SK-N-SH treated with all-trans-retinoic acid at 6 μM for 48 hours (cell line): ENCODE measurements at regions not wholly inside any gene's neighbourhood (a gene's known extent, or its start where the extent isn't known, plus 50 kb on each side); places are given as distances from the start of the nearest gene placed in this dataset.

Source experiments
- ATAC-seq: fragments of 200-7000 bp; cut with Tn5 transposase; 3 replicates; pipeline ENCODE4 v1.9.1; 2020; ENCODE audit warnings: mild to moderate bottlenecking, moderate library complexity
- ARNTL ChIP-seq: fragments of 450-650 bp; formaldehyde crosslinking; IDR thresholded peaks from 2 replicates; pipeline ENCODE4 v1.5.0; 2020; ENCODE audit warnings: low read depth, mild to moderate bottlenecking, moderate library complexity, borderline replicate concordance
- CSDC2 ChIP-seq: fragments of 250-450 bp; sonication (Bioruptor Pico); IDR thresholded peaks from 2 replicates; pipeline ENCODE4 v1.5.0; 2020; ENCODE audit warnings: mild to moderate bottlenecking, moderate library complexity
- ESRRG ChIP-seq: fragments of 250-450 bp; sonication (Bioruptor Pico); IDR thresholded peaks from 2 replicates; pipeline ENCODE4 v1.6.1; 2021; ENCODE audit warnings: mild to moderate bottlenecking
- GLIS3 ChIP-seq: fragments of 250-450 bp; sonication (Bioruptor Pico); IDR thresholded peaks from 2 replicates; pipeline ENCODE4 v1.5.0; 2020; ENCODE audit warnings: mild to moderate bottlenecking, moderate library complexity
- ISL1 ChIP-seq: fragments of 250-450 bp; sonication (Bioruptor Pico); IDR thresholded peaks from 2 replicates; pipeline ENCODE4 v2.1.2; 2022; ENCODE audit warnings: mild to moderate bottlenecking, moderate library complexity
- OSR1 ChIP-seq: fragments of 250-450 bp; sonication (Bioruptor Pico); IDR thresholded peaks from 2 replicates; pipeline ENCODE4 v1.8.0; 2022; ENCODE audit warnings: moderate library complexity, mild to moderate bottlenecking, inconsistent platforms
- PPARA ChIP-seq: fragments of 250-450 bp; sonication (Bioruptor Pico); IDR thresholded peaks from 2 replicates; pipeline ENCODE4 v1.5.0; 2020; ENCODE audit warnings: mild to moderate bottlenecking, borderline replicate concordance
- RARB ChIP-seq: fragments of 250-450 bp; sonication (Bioruptor Pico); IDR thresholded peaks from 2 replicates; pipeline ENCODE4 v1.8.0; 2021; ENCODE audit warnings: mild to moderate bottlenecking, moderate library complexity
- SNAI2 ChIP-seq: fragments of 250-450 bp; sonication (Bioruptor Pico); IDR thresholded peaks from 2 replicates; pipeline ENCODE4 v1.5.0; 2020; ENCODE audit warnings: mild to moderate bottlenecking, moderate library complexity
- TCF4 ChIP-seq: fragments of 250-450 bp; sonication (Bioruptor Pico); IDR thresholded peaks from 2 replicates; pipeline ENCODE4 v1.8.0; 2021; ENCODE audit warnings: mild to moderate bottlenecking, moderate library complexity, borderline replicate concordance
- TOX ChIP-seq: fragments of 250-450 bp; sonication (Bioruptor Pico); IDR thresholded peaks from 2 replicates; pipeline ENCODE4 v1.8.0; 2021; ENCODE audit warnings: mild to moderate bottlenecking, moderate library complexity, borderline replicate concordance
- ZC3H10 ChIP-seq: fragments of 250-450 bp; sonication (Bioruptor Pico); IDR thresholded peaks from 2 replicates; pipeline ENCODE4 v1.5.1; 2021; ENCODE audit warnings: mild to moderate bottlenecking, moderate library complexity
- ZFP3 ChIP-seq: fragments of 250-450 bp; sonication (Bioruptor Pico); IDR thresholded peaks from 2 replicates; pipeline ENCODE4 v1.5.0; 2020; ENCODE audit warnings: mild to moderate bottlenecking, moderate library complexity
- ZFP30 ChIP-seq: fragments of 450-650 bp; formaldehyde crosslinking; IDR thresholded peaks from 2 replicates; pipeline ENCODE4 v1.5.0; 2022; ENCODE audit warnings: mild to moderate bottlenecking, moderate library complexity
- ZNF565 ChIP-seq: fragments of 450-650 bp; formaldehyde crosslinking; conservative IDR thresholded peaks from 2 replicates; pipeline ENCODE4 v1.5.0; 2020; ENCODE audit warnings: low read depth, mild to moderate bottlenecking, moderate library complexity
- ZNF70 ChIP-seq: fragments of 450-650 bp; formaldehyde crosslinking; IDR thresholded peaks from 2 replicates; pipeline ENCODE4 v1.5.0; 2020; ENCODE audit warnings: mild to moderate bottlenecking, moderate library complexity
- ZNF8 ChIP-seq: fragments of 450-650 bp; formaldehyde crosslinking; IDR thresholded peaks from 2 replicates; pipeline ENCODE4 v1.5.0; 2020; ENCODE audit warnings: mild to moderate bottlenecking, moderate library complexity
- TF ChIP-seq, protein P1 (sequence below): fragments of 250-450 bp; sonication (Bioruptor Pico); IDR thresholded peaks from 2 replicates; pipeline ENCODE4 v1.5.1; 2021; ENCODE audit warnings: mild to moderate bottlenecking, moderate library complexity
- TF ChIP-seq, protein P2 (sequence below): fragments of 250-450 bp; sonication (Bioruptor Pico); IDR thresholded peaks from 2 replicates; pipeline ENCODE4 v1.8.0; 2020; ENCODE audit warnings: mild to moderate bottlenecking, moderate library complexity, borderline replicate concordance
- TF ChIP-seq, protein P3 (sequence below): fragments of 250-450 bp; sonication (Bioruptor Pico); IDR thresholded peaks from 2 replicates; pipeline ENCODE4 v1.5.0; 2020; ENCODE audit warnings: mild to moderate bottlenecking, moderate library complexity
- TF ChIP-seq, protein P4 (sequence below): fragments of 250-450 bp; sonication (Bioruptor Pico); IDR thresholded peaks from 2 replicates; pipeline ENCODE4 v1.8.0; 2021; ENCODE audit warnings: low read depth, mild to moderate bottlenecking, moderate library complexity, borderline replicate concordance

DNA sequence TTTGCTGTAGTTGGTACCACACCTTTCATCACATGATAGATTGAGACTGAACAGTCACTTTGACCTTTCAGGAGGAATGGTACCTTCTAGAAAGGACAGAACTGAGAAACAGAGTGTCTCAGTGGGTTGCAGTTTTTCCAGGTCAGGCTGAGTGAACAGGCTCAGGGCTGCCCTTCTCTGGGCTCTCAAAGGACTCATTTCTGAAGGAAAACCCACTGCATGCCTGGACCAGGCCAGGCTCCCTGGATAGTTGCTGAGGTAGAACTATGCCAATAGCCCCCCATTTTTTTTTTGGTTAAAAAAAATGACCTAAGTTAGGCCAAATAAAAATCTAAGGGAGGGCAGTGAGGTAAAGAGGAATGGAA lies 148.1 kb upstream of the EGLN3 start:
- TF ChIP-seq ZC3H10 = no peak
- TF ChIP-seq CSDC2 (CRISPR knock-in tag) = no peak
- no peak for TF ChIP-seq RARB (CRISPR knock-in tag)
- no peak for TF ChIP-seq ZFP3 (CRISPR knock-in tag)
- TF ChIP-seq, protein P1, sequence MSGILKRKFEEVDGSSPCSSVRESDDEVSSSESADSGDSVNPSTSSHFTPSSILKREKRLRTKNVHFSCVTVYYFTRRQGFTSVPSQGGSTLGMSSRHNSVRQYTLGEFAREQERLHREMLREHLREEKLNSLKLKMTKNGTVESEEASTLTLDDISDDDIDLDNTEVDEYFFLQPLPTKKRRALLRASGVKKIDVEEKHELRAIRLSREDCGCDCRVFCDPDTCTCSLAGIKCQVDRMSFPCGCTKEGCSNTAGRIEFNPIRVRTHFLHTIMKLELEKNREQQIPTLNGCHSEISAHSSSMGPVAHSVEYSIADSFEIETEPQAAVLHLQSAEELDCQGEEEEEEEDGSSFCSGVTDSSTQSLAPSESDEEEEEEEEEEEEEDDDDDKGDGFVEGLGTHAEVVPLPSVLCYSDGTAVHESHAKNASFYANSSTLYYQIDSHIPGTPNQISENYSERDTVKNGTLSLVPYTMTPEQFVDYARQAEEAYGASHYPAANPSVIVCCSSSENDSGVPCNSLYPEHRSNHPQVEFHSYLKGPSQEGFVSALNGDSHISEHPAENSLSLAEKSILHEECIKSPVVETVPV (CRISPR knock-in tag) = no peak
- TF ChIP-seq SNAI2 = no peak
- TF ChIP-seq GLIS3 = no peak
- no peak for TF ChIP-seq ZNF70 (CRISPR knock-in tag)
- no peak for TF ChIP-seq ESRRG (CRISPR knock-in tag)
- TF ChIP-seq TOX (CRISPR knock-in tag) = no peak
- no peak for TF ChIP-seq OSR1 (CRISPR knock-in tag)
- TF ChIP-seq, protein P2, sequence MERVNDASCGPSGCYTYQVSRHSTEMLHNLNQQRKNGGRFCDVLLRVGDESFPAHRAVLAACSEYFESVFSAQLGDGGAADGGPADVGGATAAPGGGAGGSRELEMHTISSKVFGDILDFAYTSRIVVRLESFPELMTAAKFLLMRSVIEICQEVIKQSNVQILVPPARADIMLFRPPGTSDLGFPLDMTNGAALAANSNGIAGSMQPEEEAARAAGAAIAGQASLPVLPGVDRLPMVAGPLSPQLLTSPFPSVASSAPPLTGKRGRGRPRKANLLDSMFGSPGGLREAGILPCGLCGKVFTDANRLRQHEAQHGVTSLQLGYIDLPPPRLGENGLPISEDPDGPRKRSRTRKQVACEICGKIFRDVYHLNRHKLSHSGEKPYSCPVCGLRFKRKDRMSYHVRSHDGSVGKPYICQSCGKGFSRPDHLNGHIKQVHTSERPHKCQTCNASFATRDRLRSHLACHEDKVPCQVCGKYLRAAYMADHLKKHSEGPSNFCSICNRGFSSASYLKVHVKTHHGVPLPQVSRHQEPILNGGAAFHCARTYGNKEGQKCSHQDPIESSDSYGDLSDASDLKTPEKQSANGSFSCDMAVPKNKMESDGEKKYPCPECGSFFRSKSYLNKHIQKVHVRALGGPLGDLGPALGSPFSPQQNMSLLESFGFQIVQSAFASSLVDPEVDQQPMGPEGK (CRISPR knock-in tag) = no peak
- TF ChIP-seq ZNF8 (CRISPR knock-in tag) = no peak
- TF ChIP-seq PPARA (CRISPR knock-in tag) = no peak
- TF ChIP-seq, protein P3, sequence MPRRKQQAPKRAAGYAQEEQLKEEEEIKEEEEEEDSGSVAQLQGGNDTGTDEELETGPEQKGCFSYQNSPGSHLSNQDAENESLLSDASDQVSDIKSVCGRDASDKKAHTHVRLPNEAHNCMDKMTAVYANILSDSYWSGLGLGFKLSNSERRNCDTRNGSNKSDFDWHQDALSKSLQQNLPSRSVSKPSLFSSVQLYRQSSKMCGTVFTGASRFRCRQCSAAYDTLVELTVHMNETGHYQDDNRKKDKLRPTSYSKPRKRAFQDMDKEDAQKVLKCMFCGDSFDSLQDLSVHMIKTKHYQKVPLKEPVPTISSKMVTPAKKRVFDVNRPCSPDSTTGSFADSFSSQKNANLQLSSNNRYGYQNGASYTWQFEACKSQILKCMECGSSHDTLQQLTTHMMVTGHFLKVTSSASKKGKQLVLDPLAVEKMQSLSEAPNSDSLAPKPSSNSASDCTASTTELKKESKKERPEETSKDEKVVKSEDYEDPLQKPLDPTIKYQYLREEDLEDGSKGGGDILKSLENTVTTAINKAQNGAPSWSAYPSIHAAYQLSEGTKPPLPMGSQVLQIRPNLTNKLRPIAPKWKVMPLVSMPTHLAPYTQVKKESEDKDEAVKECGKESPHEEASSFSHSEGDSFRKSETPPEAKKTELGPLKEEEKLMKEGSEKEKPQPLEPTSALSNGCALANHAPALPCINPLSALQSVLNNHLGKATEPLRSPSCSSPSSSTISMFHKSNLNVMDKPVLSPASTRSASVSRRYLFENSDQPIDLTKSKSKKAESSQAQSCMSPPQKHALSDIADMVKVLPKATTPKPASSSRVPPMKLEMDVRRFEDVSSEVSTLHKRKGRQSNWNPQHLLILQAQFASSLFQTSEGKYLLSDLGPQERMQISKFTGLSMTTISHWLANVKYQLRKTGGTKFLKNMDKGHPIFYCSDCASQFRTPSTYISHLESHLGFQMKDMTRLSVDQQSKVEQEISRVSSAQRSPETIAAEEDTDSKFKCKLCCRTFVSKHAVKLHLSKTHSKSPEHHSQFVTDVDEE (CRISPR knock-in tag) = no peak
- TF ChIP-seq TCF4 (CRISPR knock-in tag) = no peak
- TF ChIP-seq, protein P4, sequence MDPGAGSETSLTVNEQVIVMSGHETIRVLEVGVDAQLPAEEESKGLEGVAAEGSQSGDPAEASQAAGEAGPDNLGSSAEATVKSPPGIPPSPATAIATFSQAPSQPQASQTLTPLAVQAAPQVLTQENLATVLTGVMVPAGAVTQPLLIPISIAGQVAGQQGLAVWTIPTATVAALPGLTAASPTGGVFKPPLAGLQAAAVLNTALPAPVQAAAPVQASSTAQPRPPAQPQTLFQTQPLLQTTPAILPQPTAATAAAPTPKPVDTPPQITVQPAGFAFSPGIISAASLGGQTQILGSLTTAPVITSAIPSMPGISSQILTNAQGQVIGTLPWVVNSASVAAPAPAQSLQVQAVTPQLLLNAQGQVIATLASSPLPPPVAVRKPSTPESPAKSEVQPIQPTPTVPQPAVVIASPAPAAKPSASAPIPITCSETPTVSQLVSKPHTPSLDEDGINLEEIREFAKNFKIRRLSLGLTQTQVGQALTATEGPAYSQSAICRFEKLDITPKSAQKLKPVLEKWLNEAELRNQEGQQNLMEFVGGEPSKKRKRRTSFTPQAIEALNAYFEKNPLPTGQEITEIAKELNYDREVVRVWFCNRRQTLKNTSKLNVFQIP = no peak
- TF ChIP-seq ZFP30 (CRISPR knock-in tag) = no peak
- no peak for TF ChIP-seq ARNTL (CRISPR knock-in tag)
- TF ChIP-seq ISL1 (CRISPR knock-in tag) = no peak
- peak; percentile 39 for ATAC-seq

DNA sequence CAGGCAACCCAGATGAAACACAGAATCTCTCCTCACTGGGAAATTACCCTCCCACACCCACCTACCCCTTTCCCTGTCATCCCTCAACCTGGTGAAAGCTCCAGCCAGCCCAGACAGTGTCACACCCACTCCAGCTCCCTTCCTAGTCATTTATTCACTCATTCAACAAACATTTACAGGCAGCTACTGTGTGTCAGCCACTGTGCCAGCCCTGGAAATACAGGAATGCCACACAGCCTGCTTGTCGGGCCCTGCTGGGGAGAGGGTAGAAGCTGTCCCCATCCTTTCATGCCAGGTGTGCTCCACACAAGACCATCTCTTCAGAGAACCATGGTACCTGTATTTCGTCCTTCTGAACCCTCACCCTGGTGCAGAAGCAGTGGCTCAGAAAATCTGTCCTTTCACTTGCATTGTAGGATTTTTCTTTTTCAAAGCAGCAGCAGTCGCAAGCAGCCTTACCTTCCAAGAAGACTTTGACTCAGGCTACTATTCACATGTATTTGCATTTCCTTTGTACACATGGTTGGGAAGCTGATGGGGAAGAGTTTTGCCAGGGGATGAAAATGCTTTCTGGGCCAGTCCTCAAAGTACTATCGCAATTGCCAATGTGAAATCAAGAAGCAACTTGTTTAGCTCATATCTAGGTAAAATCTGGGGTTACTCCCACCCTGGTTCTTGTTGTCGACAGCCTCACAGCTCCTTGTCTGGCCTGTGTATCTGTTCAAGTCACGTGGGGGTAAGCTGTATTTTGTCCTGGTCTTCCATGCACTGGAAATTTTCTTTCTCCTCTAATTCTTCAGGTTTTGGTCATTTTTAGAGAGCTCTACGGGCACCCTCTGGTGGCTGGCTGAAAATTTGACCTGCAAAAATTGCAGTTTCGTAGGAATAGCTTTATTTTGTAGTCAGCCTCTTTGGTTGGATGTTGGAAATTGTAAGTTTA lies 147.4 kb upstream of the EGLN3 start:
- ATAC-seq = peak; percentile 82
- TF ChIP-seq, protein P1 (CRISPR knock-in tag) = no peak
- no peak for TF ChIP-seq ZNF70 (CRISPR knock-in tag)
- TF ChIP-seq PPARA (CRISPR knock-in tag) = no peak
- no peak for TF ChIP-seq ZNF565 (CRISPR knock-in tag)
- TF ChIP-seq, all 23 proteins: peak for 0

DNA sequence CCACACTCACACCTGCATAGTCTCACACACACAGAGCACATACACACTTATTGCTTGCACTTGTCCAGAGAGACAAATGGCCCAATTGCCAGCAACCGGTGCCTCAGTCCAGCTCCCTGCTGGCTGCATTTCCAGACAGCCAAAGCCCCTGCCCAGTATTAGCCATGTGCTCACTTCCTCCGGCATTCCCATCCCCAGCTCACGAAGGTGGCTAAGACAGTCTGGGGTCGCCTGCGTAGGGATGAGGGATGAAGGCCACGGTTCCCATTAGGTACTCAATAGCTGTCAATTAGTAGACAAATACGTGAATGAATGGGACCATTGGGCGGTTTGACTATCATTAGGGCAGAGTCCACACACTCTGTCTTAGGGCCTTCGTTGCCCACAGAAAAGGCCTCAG lies 146.8 kb upstream of the EGLN3 start:
- no peak for ATAC-seq
- TF ChIP-seq RARB (CRISPR knock-in tag) (no peak), ZC3H10 (no peak)
